NCI-H1048 (cell line): ENCODE measurements at regions not wholly inside any gene's neighbourhood (a gene's known extent, or its start where the extent isn't known, plus 50 kb on each side); places are given as distances from the start of the nearest gene placed in this dataset.

ENCODE experiments used
- DNase-seq: peaks from one replicate; lab custom pipeline; 2025; lab: John Stamatoyannopoulos, UW

- DNase-seq, result no peak
Observed at GRCh38 chr2:153196378-153197058, 282.0 kb downstream of the RPRM start.

GRCh38 chr2:153195342-153195741 lies 283.2 kb downstream of the RPRM start:
- no peak for DNase-seq

GRCh38 chr2:153189091-153189888 lies 289.3 kb downstream of the RPRM start:
- DNase-seq, result no peak

GRCh38 chr2:153179808-153180207 lies 298.8 kb downstream of the RPRM start:
- no peak for DNase-seq

GRCh38 chr2:153169609-153170008 lies 309.0 kb downstream of the RPRM start:
- DNase-seq, result no peak

GRCh38 chr2:153165021-153165420 lies 313.5 kb downstream of the RPRM start:
- no peak for DNase-seq

GRCh38 chr2:153163055-153163454 lies 315.5 kb downstream of the RPRM start:
- DNase-seq, result no peak

- no peak for DNase-seq
Observed at GRCh38 chr2:153156743-153157142, 321.8 kb downstream of the RPRM start.

- DNase-seq, result no peak
Observed at GRCh38 chr2:153152036-153152435, 326.5 kb downstream of the RPRM start.

GRCh38 chr2:153145470-153145978 lies 333.0 kb downstream of the RPRM start:
- no peak for DNase-seq

- no peak for DNase-seq
Observed at GRCh38 chr2:153143540-153143939, 335.0 kb downstream of the RPRM start.

- no peak for DNase-seq
Observed at GRCh38 chr2:153140498-153140897, 338.1 kb downstream of the RPRM start.

GRCh38 chr2:153138651-153139375 lies 339.7 kb downstream of the RPRM start:
- DNase-seq, result no peak

GRCh38 chr2:153136216-153136615 lies 342.3 kb downstream of the RPRM start:
- DNase-seq, result no peak

- DNase-seq, result no peak
Observed at GRCh38 chr2:153134725-153135124, 343.8 kb downstream of the RPRM start.

- no peak for DNase-seq
Observed at GRCh38 chr2:153133716-153134115, 344.8 kb downstream of the RPRM start.

- DNase-seq, result no peak
Observed at GRCh38 chr2:153132418-153132817, 346.1 kb downstream of the RPRM start.

- DNase-seq, result no peak
Observed at GRCh38 chr2:153115141-153115540, 363.4 kb downstream of the RPRM start.

- no peak for DNase-seq
Observed at GRCh38 chr2:153110486-153110885, 368.1 kb downstream of the RPRM start.

- DNase-seq, result no peak
Observed at GRCh38 chr2:153109793-153110192, 368.8 kb downstream of the RPRM start.

- DNase-seq, result no peak
Observed at GRCh38 chr2:153106802-153107477, 371.6 kb downstream of the RPRM start.
